ENCODE measurements at regions not wholly inside any gene's neighbourhood (a gene's known extent, or its start where the extent isn't known, plus 50 kb on each side); places are given as distances from the start of the nearest gene placed in this dataset.

DNA sequence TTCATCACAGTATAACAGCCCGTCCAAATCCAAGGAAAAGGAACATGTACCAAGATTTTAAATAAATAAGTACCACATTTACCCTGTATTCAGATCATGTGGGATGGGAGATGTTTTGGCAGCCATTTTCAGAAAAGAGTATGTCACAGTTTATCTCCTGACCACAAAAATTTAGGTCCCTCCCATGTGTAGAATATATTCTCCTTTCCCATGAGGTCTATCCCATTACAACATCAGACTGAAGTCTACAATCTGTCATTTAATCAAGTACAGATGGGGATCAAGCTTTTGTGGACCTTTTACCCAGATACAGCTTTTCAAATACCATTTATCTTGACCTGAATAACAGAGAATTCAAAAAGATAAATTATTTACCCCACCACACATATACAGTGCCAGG lies 444.5 kb downstream of the PLOD2 start:
- ATAC-seq, result no peak
- DNase-seq, result no peak

DNA sequence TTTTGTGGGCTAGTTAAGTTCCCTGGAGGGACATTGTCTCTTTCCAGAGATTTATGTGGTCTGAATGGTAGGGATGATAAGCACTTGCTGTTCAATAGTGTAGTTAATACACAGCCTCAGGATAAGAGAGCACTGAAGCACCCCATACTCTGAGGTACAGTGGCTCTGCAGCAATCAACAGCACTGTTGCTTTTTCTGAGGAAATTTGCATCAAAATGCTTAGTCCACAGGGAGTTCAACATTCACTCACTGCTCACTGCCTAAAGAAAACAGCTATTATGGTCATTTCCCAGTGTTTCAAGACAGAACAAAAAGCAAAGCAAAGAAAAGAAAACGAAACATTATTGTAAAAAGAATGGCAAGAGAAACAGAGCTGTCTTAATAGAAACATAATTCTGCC lies 441.9 kb downstream of the PLOD2 start:
- no peaks in the 10 kb centered on the region for H3K27me3 Mint-ChIP-seq
- ATAC-seq, result peak; percentile 47
- no peak overlapping the region for H3K27ac Mint-ChIP-seq
- intact Hi-C loops (cut with DNase I, micrococcal nuclease), result no loop called here
- CTCF ChIA-PET, result interaction anchor here (1.0 kb wide), 1 partner anchor 98 kb away, joined by 3 read pairs; no protein-coding TSS in a partner anchor
- DNase-seq, result no peak
- no peaks in the 10 kb centered on the region for H3K4me1 Mint-ChIP-seq
- POLR2A ChIA-PET, result no interaction called here
- no peak overlapping the region for H3K4me3 Mint-ChIP-seq
- no peaks in the 10 kb centered on the region for H3K36me3 Mint-ChIP-seq (ENCODE audit: low read depth)
- H3K9me3 Mint-ChIP-seq (ENCODE audit: low read depth), result no peaks in the 10 kb centered on the region

More for the DNA sequence above, 444.5 kb downstream of the PLOD2 start:
- intact Hi-C loops (cut with DNase I, micrococcal nuclease), result no loop called here
- H3K4me1 Mint-ChIP-seq, result no peaks in the 10 kb centered on the region
- POLR2A ChIA-PET, result no interaction called here
- no peaks in the 10 kb centered on the region for H3K27me3 Mint-ChIP-seq
- H3K4me3 Mint-ChIP-seq, result no peak overlapping the region
- CTCF ChIA-PET, result no interaction called here
- H3K27ac Mint-ChIP-seq, result no peak overlapping the region
- no peaks in the 10 kb centered on the region for H3K36me3 Mint-ChIP-seq (ENCODE audit: low read depth)
- H3K9me3 Mint-ChIP-seq (ENCODE audit: low read depth), result no peaks in the 10 kb centered on the region

DNA sequence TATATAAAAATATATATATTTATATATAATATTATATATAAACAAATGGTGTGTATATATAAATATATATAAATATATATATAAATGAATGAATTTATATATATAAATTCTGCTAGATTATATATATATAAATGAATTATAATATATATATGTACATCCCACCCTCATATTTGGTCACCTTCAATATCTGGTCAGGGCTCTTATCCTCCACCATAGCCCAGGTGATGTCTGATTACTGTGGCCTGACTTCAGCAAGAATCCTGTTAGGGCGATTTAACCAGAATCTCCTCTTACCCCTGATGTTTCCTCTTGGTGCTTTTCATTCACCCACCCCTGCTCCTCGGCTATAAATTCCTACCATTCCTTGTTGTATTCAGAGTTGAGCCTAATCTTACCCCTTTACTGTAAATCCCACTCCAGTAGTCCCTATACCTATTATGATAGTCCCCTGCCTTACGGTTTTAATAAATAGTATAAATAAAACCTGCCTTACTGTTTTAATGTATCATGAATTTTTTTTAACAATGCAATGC lies 439.6 kb downstream of the PLOD2 start:
- no peaks in the 10 kb centered on the region for H3K36me3 Mint-ChIP-seq (ENCODE audit: low read depth)
- H3K27ac Mint-ChIP-seq, result no peak overlapping the region
- ATAC-seq (no peak), DNase-seq (no peak)
- ChIA-PET POLR2A (no interaction called here), CTCF (no interaction called here)
- intact Hi-C loops (cut with DNase I, micrococcal nuclease), result no loop called here
- no peaks in the 10 kb centered on the region for H3K9me3 Mint-ChIP-seq (ENCODE audit: low read depth)
- H3K4me1 Mint-ChIP-seq, result no peaks in the 10 kb centered on the region
- no peak overlapping the region for H3K4me3 Mint-ChIP-seq
- H3K27me3 Mint-ChIP-seq, result no peaks in the 10 kb centered on the region

DNA sequence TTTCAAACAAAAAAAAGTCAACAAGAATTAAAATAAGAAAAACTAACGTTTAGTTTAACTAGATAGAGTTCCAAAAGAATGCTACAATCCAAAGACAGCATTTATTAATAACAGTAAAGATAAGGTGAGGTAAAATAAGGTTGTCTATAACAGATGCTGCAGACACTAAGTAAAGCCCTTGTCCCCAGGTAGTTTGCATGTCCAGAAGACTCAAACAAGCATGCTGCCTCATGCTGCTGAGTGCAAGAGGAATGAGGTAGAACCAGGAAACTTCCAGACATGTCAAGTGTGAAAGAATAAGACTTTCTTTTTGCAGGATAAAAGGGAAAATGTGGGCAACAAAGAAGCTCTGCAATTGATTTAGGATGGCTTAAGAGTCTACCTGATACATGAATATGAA lies 439.2 kb downstream of the PLOD2 start:
- H3K36me3 Mint-ChIP-seq (ENCODE audit: low read depth), result no peaks in the 10 kb centered on the region
- no peak overlapping the region for H3K4me3 Mint-ChIP-seq
- DNase-seq, result no peak
- ChIA-PET POLR2A (no interaction called here), CTCF (no interaction called here)
- peak; percentile 12 for ATAC-seq
- H3K4me1 Mint-ChIP-seq, result no peaks in the 10 kb centered on the region
- no peaks in the 10 kb centered on the region for H3K27me3 Mint-ChIP-seq
- no peak overlapping the region for H3K27ac Mint-ChIP-seq
- intact Hi-C loops (cut with DNase I, micrococcal nuclease), result no loop called here
- no peaks in the 10 kb centered on the region for H3K9me3 Mint-ChIP-seq (ENCODE audit: low read depth)

GRCh38 chr3:145727476-145727875 lies 433.5 kb downstream of the PLOD2 start:
- Mint-ChIP-seq H3K27ac (no peak overlapping the region), H3K4me1 (no peaks in the 10 kb centered on the region), H3K4me3 (no peak overlapping the region), H3K9me3 (ENCODE audit: low read depth) (no peaks in the 10 kb centered on the region), H3K27me3 (no peaks in the 10 kb centered on the region), H3K36me3 (ENCODE audit: low read depth) (no peaks in the 10 kb centered on the region)
- intact Hi-C loops (cut with DNase I, micrococcal nuclease), result no loop called here
- DNase-seq, result no peak
- ChIA-PET CTCF (interaction anchor here (0.7 kb wide), 1 partner anchor 531 kb away, joined by 4 read pairs; no protein-coding TSS in a partner anchor), POLR2A (no interaction called here)
- no peak for ATAC-seq

GRCh38 chr3:145735631-145736030 lies 425.4 kb downstream of the PLOD2 start:
- intact Hi-C loops (cut with DNase I, micrococcal nuclease), result no loop called here
- Mint-ChIP-seq H3K27me3 (no peaks in the 10 kb centered on the region), H3K9me3 (ENCODE audit: low read depth) (no peaks in the 10 kb centered on the region), H3K4me3 (no peak overlapping the region), H3K27ac (no peak overlapping the region), H3K36me3 (ENCODE audit: low read depth) (no peaks in the 10 kb centered on the region), H3K4me1 (no peaks in the 10 kb centered on the region)
- DNase-seq (no peak), ATAC-seq (no peak)
- ChIA-PET POLR2A (no interaction called here), CTCF (no interaction called here)

GRCh38 chr3:145737952-145738351 lies 423.0 kb downstream of the PLOD2 start:
- H3K27ac Mint-ChIP-seq, result no peak overlapping the region
- no peaks in the 10 kb centered on the region for H3K36me3 Mint-ChIP-seq (ENCODE audit: low read depth)
- ChIA-PET CTCF (no interaction called here), POLR2A (no interaction called here)
- no peaks in the 10 kb centered on the region for H3K4me1 Mint-ChIP-seq
- DNase-seq, result no peak
- H3K9me3 Mint-ChIP-seq (ENCODE audit: low read depth), result no peaks in the 10 kb centered on the region
- intact Hi-C loops (cut with DNase I, micrococcal nuclease), result no loop called here
- no peak for ATAC-seq
- no peak overlapping the region for H3K4me3 Mint-ChIP-seq
- H3K27me3 Mint-ChIP-seq, result no peaks in the 10 kb centered on the region

- ATAC-seq (no peak), DNase-seq (no peak)
- ChIA-PET POLR2A (no interaction called here), CTCF (no interaction called here)
- Mint-ChIP-seq H3K4me3 (no peak overlapping the region), H3K9me3 (ENCODE audit: low read depth) (no peaks in the 10 kb centered on the region), H3K27ac (no peak overlapping the region), H3K36me3 (ENCODE audit: low read depth) (no peaks in the 10 kb centered on the region), H3K27me3 (no peaks in the 10 kb centered on the region), H3K4me1 (no peaks in the 10 kb centered on the region)
- intact Hi-C loops (cut with DNase I, micrococcal nuclease), result no loop called here
Observed at GRCh38 chr3:145739926-145740325, 421.1 kb downstream of the PLOD2 start.

DNA sequence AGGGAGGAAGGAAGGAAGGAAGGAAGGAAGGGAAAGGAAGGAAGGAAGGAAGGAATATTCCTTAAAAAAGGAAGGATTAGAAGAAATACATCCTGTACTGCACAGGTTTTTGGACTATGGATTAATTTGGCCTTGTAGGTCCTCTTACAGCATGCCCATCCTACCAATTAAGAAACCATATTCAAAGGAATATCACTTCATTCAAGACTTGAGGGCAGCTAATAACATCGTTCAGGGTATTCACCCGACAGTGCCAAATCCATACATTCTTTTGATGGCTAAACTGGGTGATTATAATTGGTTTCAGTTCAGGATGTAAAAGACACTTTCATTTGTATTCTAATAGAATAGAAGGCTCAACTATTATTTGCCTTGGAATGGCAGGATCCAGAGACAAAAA lies 410.3 kb downstream of the PLOD2 start:
- no peaks in the 10 kb centered on the region for H3K4me1 Mint-ChIP-seq
- intact Hi-C loops (cut with DNase I, micrococcal nuclease), result no loop called here
- H3K4me3 Mint-ChIP-seq, result no peak overlapping the region
- H3K36me3 Mint-ChIP-seq (ENCODE audit: low read depth), result no peaks in the 10 kb centered on the region
- no peak for DNase-seq
- no peak for ATAC-seq
- H3K27me3 Mint-ChIP-seq, result no peaks in the 10 kb centered on the region
- ChIA-PET POLR2A (interaction anchor here (0.6 kb wide), 1 partner anchor 1191 kb away, joined by 7 read pairs; no protein-coding TSS in a partner anchor), CTCF (no interaction called here)
- H3K9me3 Mint-ChIP-seq (ENCODE audit: low read depth), result peaks cover 2% of the 10 kb centered on the region
- no peak overlapping the region for H3K27ac Mint-ChIP-seq

GRCh38 chr3:145752576-145752975 lies 408.4 kb downstream of the PLOD2 start:
- POLR2A ChIA-PET, result no interaction called here

GRCh38 chr3:145754605-145755289 lies 406.2 kb downstream of the PLOD2 start:
- POLR2A ChIA-PET, result no interaction called here
- ATAC-seq (no peak), DNase-seq (no peak)
- H3K4me1 Mint-ChIP-seq, result no peaks in the 10 kb centered on the region
- no peak overlapping the region for H3K4me3 Mint-ChIP-seq
- H3K27me3 Mint-ChIP-seq, result no peaks in the 10 kb centered on the region
- no peaks in the 10 kb centered on the region for H3K36me3 Mint-ChIP-seq (ENCODE audit: low read depth)
- peaks cover 2% of the 10 kb centered on the region for H3K9me3 Mint-ChIP-seq (ENCODE audit: low read depth)
- H3K27ac Mint-ChIP-seq, result no peak overlapping the region
- CTCF ChIA-PET, result no interaction called here
- intact Hi-C loops (cut with DNase I, micrococcal nuclease), result no loop called here

More at GRCh38 chr3:145752576-145752975, 408.4 kb downstream of the PLOD2 start:
- no peak for DNase-seq
- intact Hi-C loops (cut with DNase I, micrococcal nuclease), result no loop called here
- peaks cover 2% of the 10 kb centered on the region for H3K9me3 Mint-ChIP-seq (ENCODE audit: low read depth)
- no peaks in the 10 kb centered on the region for H3K27me3 Mint-ChIP-seq
- no peaks in the 10 kb centered on the region for H3K4me1 Mint-ChIP-seq
- no peak for ATAC-seq
- H3K36me3 Mint-ChIP-seq (ENCODE audit: low read depth), result no peaks in the 10 kb centered on the region
- CTCF ChIA-PET, result no interaction called here
- no peak overlapping the region for H3K4me3 Mint-ChIP-seq
- no peak overlapping the region for H3K27ac Mint-ChIP-seq

GRCh38 chr3:145760036-145760435 lies 400.9 kb downstream of the PLOD2 start:
- no peaks in the 10 kb centered on the region for H3K27me3 Mint-ChIP-seq
- H3K27ac Mint-ChIP-seq, result no peak overlapping the region
- no peak for DNase-seq
- no peaks in the 10 kb centered on the region for H3K9me3 Mint-ChIP-seq (ENCODE audit: low read depth)
- CTCF ChIA-PET, result no interaction called here
- H3K4me1 Mint-ChIP-seq, result no peaks in the 10 kb centered on the region
- POLR2A ChIA-PET, result no interaction called here
- ATAC-seq, result no peak
- intact Hi-C loops (cut with DNase I, micrococcal nuclease), result no loop called here
- no peaks in the 10 kb centered on the region for H3K36me3 Mint-ChIP-seq (ENCODE audit: low read depth)
- no peak overlapping the region for H3K4me3 Mint-ChIP-seq

Data from activated CD4-positive, alpha-beta T cell treated with anti-CD3 and anti-CD28 coated beads for 36 hours (primary cell).